Activated CD8-positive, alpha-beta memory T cell treated with anti-CD3 and anti-CD28 coated beads for 1 hour (primary cell): ENCODE measurements at regions not wholly inside any gene's neighbourhood (a gene's known extent, or its start where the extent isn't known, plus 50 kb on each side); places are given as distances from the start of the nearest gene placed in this dataset.

Experiments
- DNase-seq, 2 donors: peaks; one replicate each; pipeline ENCODE4 v3.0.0-alpha.2; 2020; ENCODE audit warnings: low read depth in 1 of 2; ENCODE audit errors: extremely low read depth in 1 of 2

- DNase-seq = no peak
These were observed 356.8 kb upstream of the ARID1B start for GRCh38 chr6:156420172-156420993.

DNA sequence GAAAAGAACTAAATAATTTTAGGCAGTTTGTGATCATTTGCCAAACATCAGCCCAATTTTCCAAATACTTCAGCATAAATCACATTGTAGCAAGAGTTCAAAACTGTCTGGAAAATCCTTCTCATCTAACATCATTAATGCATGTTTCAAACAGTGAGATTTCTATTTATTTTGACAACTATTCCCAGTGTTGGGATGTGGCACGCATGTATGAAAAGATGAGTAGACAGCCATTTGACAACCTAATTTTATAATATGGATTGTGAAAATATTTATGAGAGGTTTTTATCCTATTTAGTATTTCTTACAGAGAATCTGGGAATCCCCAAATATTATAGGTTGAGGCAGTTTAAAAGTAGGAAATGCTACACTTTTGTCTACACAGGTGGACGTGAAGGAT, 357.6 kb upstream of the ARID1B start:
- no peak for DNase-seq

- no peak for DNase-seq
These were observed 358.9 kb upstream of the ARID1B start for GRCh38 chr6:156418253-156418652.

DNA sequence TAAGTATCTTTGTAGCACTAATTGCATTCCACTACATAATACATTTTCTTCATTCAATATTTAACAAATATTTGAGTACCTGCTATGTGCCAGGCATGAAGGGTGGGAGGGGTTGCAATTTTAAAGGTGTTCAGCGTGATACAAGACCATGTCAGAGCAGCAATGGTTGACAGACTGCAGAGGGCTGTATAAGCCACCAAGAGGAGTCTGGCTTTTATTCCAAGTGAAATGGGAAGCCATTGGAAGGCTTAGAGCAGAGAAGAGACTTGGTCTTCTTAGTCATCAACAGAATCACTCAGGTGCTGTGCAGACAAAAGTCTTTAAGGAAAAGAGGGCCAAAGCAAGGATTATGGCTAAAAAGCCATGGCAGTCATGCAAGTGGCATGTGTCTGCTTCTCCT, 360.8 kb upstream of the ARID1B start:
- no peak for DNase-seq

- no peak for DNase-seq
These were observed 364.0 kb upstream of the ARID1B start for GRCh38 chr6:156413154-156413553.

- DNase-seq = no peak
These were observed 366.5 kb upstream of the ARID1B start for GRCh38 chr6:156410649-156411048.

GRCh38 chr6:156408655-156409054, 368.5 kb upstream of the ARID1B start:
- DNase-seq = no peak

DNA sequence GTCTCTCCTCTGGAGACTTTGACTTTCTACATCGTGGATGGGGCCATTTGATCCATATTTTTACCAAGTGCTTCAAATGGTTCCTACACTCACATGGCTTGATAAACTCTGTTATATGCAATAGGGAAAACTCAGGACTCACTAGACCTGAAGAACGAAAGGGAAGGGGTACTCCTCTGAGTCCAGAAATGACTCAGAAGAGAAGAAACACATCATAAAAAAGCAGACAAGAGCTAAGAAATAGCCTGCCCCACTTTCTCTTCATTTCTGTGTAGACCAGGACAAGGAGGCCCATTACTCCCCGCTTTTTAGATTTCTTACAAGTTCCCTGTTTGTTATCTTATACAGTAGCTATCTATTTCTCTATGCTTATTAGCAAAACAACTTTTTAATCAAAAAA, 369.8 kb upstream of the ARID1B start:
- DNase-seq = no peak

DNA sequence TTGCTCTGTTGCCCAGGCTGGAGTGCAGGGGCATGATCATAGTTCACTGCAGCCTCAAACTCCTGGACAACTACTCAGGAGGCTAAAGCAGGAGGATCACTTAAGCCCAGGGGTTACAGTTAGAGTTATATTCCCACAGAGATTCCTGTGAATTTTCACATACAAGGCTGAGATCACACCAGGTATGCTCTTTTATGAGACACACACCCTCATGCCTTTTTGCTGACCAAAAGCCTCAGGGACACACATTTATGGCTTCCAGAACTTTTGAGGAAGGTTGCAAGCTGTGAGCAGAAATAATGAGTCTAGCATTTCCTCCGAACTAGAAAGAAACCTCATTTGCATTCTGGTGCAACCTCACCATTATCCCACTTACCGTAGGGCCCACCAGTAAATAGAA, 370.5 kb upstream of the ARID1B start:
- DNase-seq = no peak

GRCh38 chr6:156406099-156406498, 371.1 kb upstream of the ARID1B start:
- DNase-seq = no peak

GRCh38 chr6:156402628-156403027, 374.6 kb upstream of the ARID1B start:
- no peak for DNase-seq

GRCh38 chr6:156402227-156402626, 375.0 kb upstream of the ARID1B start:
- DNase-seq = no peak

- no peak for DNase-seq
These were observed 376.7 kb upstream of the ARID1B start for GRCh38 chr6:156400487-156400886.

GRCh38 chr6:156398966-156399365, 378.2 kb upstream of the ARID1B start:
- no peak for DNase-seq

GRCh38 chr6:156398371-156398770, 378.8 kb upstream of the ARID1B start:
- DNase-seq = no peak

DNA sequence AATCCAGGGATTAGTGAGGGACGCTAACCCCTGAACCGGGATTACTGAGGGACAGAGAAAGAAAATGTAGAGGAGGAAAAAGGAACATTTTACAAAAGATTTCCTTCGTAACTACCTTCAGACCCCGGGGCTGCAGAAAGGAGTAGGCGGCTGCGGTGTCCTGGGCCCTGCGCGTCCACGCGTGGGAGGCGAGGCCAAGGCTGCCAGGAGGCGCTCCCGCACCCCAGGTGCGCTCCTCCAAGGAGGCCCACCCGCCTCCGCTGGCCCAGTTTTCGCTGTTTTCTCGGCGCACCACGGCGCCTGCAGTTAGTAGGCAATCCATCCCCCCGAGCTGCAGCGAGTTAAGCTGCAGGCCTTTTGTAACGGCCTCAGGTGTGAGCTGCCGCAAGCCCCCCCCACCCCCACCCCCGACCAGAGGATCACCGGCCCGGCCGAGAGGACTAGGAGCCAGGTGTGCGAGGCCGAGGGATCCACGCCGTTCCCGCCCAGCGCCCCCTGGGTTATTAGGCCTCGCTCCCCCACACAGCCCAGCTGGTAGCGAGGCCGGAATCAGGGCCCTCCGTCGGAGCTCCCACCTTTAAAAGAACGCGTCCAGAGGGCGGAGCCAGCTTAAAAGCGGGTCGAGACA, 380.3 kb upstream of the ARID1B start:
- DNase-seq = no peak

- no peak for DNase-seq
These were observed 381.0 kb upstream of the ARID1B start for GRCh38 chr6:156396068-156396771.

- no peak for DNase-seq
These were observed 381.9 kb upstream of the ARID1B start for GRCh38 chr6:156395276-156395675.

DNA sequence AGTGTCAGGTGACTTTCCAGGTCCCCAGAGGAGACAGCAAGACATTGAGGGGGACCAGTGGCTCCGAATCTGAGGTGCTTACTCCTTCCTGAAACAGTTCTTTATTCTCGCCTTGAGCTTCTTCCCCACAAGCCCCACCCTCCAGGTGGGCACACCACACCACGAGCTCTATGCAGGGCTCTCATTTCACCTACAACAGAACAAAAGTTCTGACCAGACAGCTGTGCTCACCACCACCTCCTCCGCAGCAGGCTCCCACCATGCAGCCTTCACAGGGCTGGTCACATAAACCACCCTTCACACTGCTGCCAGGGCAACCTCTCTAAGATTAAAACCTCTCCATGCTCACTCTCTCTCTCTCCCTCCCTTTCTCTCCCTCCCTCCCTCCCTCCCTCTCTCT, 384.5 kb upstream of the ARID1B start:
- no peak for DNase-seq

GRCh38 chr6:156391977-156392376, 385.2 kb upstream of the ARID1B start:
- DNase-seq = no peak

GRCh38 chr6:156391061-156391672, 386.0 kb upstream of the ARID1B start:
- no peak for DNase-seq

- DNase-seq = no peak
These were observed 386.6 kb upstream of the ARID1B start for GRCh38 chr6:156390621-156391020.
